ENCODE measurements at regions not wholly inside any gene's neighbourhood (a gene's known extent, or its start where the extent isn't known, plus 50 kb on each side); places are given as distances from the start of the nearest gene placed in this dataset.

DNA sequence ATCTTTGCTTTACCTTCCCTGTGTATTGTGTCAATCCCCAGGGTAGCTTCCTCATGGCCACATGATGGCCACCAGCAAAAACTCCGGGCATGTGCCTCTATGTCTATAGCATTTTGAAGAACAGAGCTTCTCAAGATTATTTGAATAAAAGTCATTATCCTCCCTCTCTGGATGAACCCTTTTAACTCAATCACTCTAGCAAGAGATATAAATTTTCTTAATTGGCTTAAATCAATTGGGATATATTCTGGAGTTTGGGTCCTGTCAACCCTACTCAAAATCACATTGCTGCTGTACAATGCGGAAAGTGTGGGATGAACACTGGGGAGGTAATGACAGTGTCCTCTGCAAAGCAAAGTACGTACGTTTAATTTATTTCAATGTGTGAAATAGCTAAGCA, 370.6 kb upstream of the LRRC3B start:
- TF ChIP-seq, protein P1, sequence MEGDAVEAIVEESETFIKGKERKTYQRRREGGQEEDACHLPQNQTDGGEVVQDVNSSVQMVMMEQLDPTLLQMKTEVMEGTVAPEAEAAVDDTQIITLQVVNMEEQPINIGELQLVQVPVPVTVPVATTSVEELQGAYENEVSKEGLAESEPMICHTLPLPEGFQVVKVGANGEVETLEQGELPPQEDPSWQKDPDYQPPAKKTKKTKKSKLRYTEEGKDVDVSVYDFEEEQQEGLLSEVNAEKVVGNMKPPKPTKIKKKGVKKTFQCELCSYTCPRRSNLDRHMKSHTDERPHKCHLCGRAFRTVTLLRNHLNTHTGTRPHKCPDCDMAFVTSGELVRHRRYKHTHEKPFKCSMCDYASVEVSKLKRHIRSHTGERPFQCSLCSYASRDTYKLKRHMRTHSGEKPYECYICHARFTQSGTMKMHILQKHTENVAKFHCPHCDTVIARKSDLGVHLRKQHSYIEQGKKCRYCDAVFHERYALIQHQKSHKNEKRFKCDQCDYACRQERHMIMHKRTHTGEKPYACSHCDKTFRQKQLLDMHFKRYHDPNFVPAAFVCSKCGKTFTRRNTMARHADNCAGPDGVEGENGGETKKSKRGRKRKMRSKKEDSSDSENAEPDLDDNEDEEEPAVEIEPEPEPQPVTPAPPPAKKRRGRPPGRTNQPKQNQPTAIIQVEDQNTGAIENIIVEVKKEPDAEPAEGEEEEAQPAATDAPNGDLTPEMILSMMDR (IDR thresholded peaks at IDR 0.05; ENCODE audit: low read depth, low read length), result no peak

DNA sequence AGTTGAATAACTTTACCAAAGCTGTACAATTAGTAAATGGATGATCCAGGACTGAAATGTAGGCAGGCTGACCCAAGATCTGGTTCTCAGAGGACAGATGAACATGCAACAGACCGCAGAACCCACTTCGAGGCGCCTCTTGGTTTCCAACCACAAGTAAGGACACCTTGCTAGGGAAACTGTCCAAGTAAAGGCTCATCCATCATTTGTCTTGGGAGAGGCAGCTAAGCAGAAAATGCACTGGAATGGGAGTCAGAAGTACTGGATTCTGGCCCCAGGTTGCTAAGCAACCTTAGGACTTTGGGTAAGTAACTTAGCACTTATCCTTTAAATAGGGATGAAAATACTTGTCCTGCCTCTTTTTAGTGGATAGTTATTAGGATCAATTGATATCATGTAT, 366.3 kb upstream of the LRRC3B start:
- Histone ChIP-seq H3K4me3 (ENCODE audit: low read depth, low read length) (no peak overlapping the region), H3K27me3 (no peaks in the 10 kb centered on the region), H3K4me1 (no peaks in the 10 kb centered on the region), H3K36me3 (no peaks in the 10 kb centered on the region), H3K9me3 (no peaks in the 10 kb centered on the region)
- TF ChIP-seq, protein P1 (IDR thresholded peaks at IDR 0.05; ENCODE audit: low read depth, low read length), result no peak
- no peak for DNase-seq

More for the DNA sequence above, 370.6 kb upstream of the LRRC3B start:
- no peaks in the 10 kb centered on the region for H3K27me3 ChIP-seq
- H3K4me1 ChIP-seq, result no peaks in the 10 kb centered on the region
- H3K36me3 ChIP-seq, result no peaks in the 10 kb centered on the region
- DNase-seq, result no peak
- H3K4me3 ChIP-seq (ENCODE audit: low read depth, low read length), result no peak overlapping the region
- H3K9me3 ChIP-seq, result no peaks in the 10 kb centered on the region

DNA sequence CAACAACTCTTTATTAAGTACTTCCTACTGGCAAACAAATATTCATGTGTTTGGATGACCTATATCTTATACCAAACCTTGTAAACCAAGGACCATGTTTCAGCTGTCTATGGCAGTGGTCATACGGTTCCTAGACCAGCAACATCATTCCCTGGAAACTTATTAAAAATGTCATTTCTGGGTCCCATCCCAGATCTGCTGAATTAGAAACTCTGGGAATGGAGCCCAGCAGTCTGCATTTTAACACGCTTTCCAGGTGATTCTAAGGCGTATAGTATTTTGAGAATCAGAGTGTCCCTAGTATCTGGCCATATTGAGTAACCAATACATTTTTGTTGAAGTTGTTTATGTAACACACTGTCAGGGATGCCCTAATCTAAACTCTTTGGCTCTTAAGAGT, 363.4 kb upstream of the LRRC3B start:
- no peak for DNase-seq
- no peaks in the 10 kb centered on the region for H3K9me3 ChIP-seq
- TF ChIP-seq, protein P1 (IDR thresholded peaks at IDR 0.05; ENCODE audit: low read depth, low read length), result no peak
- H3K4me3 ChIP-seq (ENCODE audit: low read depth, low read length), result no peak overlapping the region
- H3K36me3 ChIP-seq, result no peaks in the 10 kb centered on the region
- no peaks in the 10 kb centered on the region for H3K27me3 ChIP-seq
- H3K4me1 ChIP-seq, result no peaks in the 10 kb centered on the region

DNA sequence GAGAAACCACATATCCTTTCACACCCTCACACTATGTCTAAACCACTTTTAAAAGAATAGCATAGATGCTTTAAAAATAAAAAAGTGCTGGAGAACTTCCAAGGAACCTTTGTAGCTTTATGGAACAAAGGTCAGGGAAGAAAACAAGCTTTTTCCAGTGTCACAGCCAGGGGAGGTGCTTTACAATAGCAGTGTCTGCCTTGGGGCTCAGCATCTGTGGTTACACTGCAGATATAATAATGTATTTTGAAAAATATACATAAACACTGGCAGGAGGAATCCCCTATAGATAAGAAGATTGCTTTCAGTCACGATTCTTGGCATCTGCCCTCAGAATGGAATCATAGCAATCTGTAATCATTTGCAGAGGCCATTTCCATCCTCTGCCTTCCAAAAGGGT, 362.4 kb upstream of the LRRC3B start:
- TF ChIP-seq, protein P1 (IDR thresholded peaks at IDR 0.05; ENCODE audit: low read depth, low read length), result no peak
- Histone ChIP-seq H3K27me3 (no peaks in the 10 kb centered on the region), H3K4me3 (ENCODE audit: low read depth, low read length) (no peak overlapping the region), H3K4me1 (no peaks in the 10 kb centered on the region), H3K36me3 (no peaks in the 10 kb centered on the region), H3K9me3 (no peaks in the 10 kb centered on the region)
- no peak for DNase-seq

DNA sequence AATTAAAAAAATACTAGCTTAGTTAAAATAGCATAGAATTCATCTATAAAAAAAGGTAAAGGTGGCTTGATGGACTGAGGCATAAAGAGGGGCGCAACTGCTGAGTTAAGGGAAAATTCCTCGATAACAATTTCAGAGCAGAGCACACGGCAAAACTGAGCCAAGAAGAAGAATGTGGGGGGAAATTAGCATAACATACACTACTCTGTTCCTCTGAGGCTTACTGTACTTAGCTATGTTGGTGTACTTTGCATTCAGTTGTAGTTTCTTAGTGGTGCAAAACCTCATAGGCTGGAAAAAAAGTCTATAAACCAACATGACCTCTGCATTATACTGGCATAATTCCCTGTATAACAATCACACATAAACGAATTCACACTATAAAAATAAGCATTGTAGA, 357.9 kb upstream of the LRRC3B start:
- Histone ChIP-seq H3K27me3 (no peaks in the 10 kb centered on the region), H3K4me1 (no peaks in the 10 kb centered on the region), H3K36me3 (no peaks in the 10 kb centered on the region), H3K9me3 (no peaks in the 10 kb centered on the region), H3K4me3 (ENCODE audit: low read depth, low read length) (no peak overlapping the region)
- TF ChIP-seq, protein P1 (IDR thresholded peaks at IDR 0.05; ENCODE audit: low read depth, low read length), result no peak
- no peak for DNase-seq

DNA sequence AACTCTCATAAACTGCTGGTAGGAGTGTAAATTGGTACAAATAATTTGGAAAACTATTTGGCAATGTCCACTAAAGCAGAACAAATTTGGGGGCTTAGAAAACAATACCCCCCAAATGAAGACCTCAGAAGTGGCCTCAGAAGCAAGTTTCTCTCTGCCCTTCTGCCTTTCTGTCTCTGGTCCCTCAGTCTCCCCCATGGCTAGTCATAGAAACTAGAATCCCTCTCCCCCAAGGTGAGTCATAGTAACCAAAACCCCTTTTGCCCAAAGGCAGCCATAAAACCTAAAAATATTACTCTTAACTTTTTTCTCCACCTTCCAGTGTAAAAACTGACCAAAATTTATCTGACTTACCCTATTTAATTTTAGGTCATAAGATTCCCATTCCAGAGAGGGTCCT, 350.7 kb upstream of the LRRC3B start:
- no peaks in the 10 kb centered on the region for H3K27me3 ChIP-seq
- no peaks in the 10 kb centered on the region for H3K9me3 ChIP-seq
- H3K4me1 ChIP-seq, result no peaks in the 10 kb centered on the region
- no peak overlapping the region for H3K4me3 ChIP-seq (ENCODE audit: low read depth, low read length)
- H3K36me3 ChIP-seq, result no peaks in the 10 kb centered on the region
- TF ChIP-seq, protein P1 (IDR thresholded peaks at IDR 0.05; ENCODE audit: low read depth, low read length), result no peak
- DNase-seq, result no peak

All from BE2C (cell line).